Keratinocyte (primary cell): ENCODE measurements at regions not wholly inside any gene's neighbourhood (a gene's known extent, or its start where the extent isn't known, plus 50 kb on each side); places are given as distances from the start of the nearest gene placed in this dataset.

ENCODE experiments used
- DNase-seq: peaks from one replicate; pipeline ENCODE4 v3.0.0-alpha.2; 2011; ENCODE audit warnings: low read depth, missing footprints, low spot score
- FAIRE-seq: peaks from 2 replicates; lab custom pipeline; 2011; peaks lifted over from hg19 to GRCh38; lab: Jason Lieb, UNC
- H2AFZ ChIP-seq: 2 replicates; pipeline ENCODE4 v1.6.0; 2012; ENCODE audit warnings: low read length, control low read depth, inconsistent platforms; ENCODE audit not compliant: control insufficient read depth
- H3K27ac ChIP-seq: 2 replicates; pipeline ENCODE4 v1.5.1; 2011; ENCODE audit warnings: low read length; ENCODE audit not compliant: control insufficient read depth, insufficient read depth
- H3K27me3 ChIP-seq: 3 replicates; pipeline ENCODE4 v1.6.0; 2011; ENCODE audit warnings: low read length; ENCODE audit not compliant: control insufficient read depth, insufficient read depth; ENCODE audit errors: extremely low read depth
- H3K36me3 ChIP-seq, 2 experiments: 2 replicates in 1 of 2; 3 replicates in 1 of 2; pipeline ENCODE4 v1.5.1; 2011; ENCODE audit warnings: low read length in 2 of 2, mild to moderate bottlenecking in 1 of 2; ENCODE audit not compliant: control insufficient read depth in 2 of 2, insufficient read depth in 2 of 2; ENCODE audit errors: extremely low read depth in 1 of 2
- H3K4me1 ChIP-seq: 3 replicates; pipeline ENCODE4 v1.5.1; 2011; ENCODE audit warnings: low read length; ENCODE audit not compliant: control insufficient read depth, insufficient read depth; ENCODE audit errors: extremely low read depth
- H3K4me2 ChIP-seq: 3 replicates; pipeline ENCODE4 v1.6.0; 2011; ENCODE audit warnings: low read depth, low read length; ENCODE audit not compliant: control insufficient read depth, insufficient read depth; ENCODE audit errors: extremely low read depth
- H3K4me3 ChIP-seq, 3 experiments: fragments of 200-600 bp in 1 of 3; sonication (generic) in 1 of 3; 2 replicates in 2 of 3; 3 replicates in 1 of 3; pipeline ENCODE4 v1.5.1; 2011 to 2016; ENCODE audit warnings: low read length in 3 of 3, mild to moderate bottlenecking in 3 of 3, control low read depth in 2 of 3, inconsistent platforms in 1 of 3, low read depth in 1 of 3, mixed read lengths in 1 of 3, mixed run types in 1 of 3, moderate library complexity in 1 of 3; ENCODE audit not compliant: control insufficient read depth in 2 of 3, insufficient read depth in 2 of 3; ENCODE audit errors: extremely low read depth in 1 of 3
- H3K79me2 ChIP-seq: 2 replicates; pipeline ENCODE4 v1.6.0; 2012; ENCODE audit warnings: low read length; ENCODE audit not compliant: control insufficient read depth, insufficient read depth
- H3K9ac ChIP-seq: 3 replicates; pipeline ENCODE4 v1.6.0; 2011; ENCODE audit warnings: low read length; ENCODE audit not compliant: control insufficient read depth, insufficient read depth; ENCODE audit errors: extremely low read depth
- H3K9me1 ChIP-seq: 3 replicates; pipeline ENCODE4 v1.6.0; 2011; ENCODE audit warnings: low read length; ENCODE audit not compliant: control insufficient read depth, insufficient read depth; ENCODE audit errors: extremely low read depth
- H3K9me3 ChIP-seq: 2 replicates; pipeline ENCODE4 v1.5.1; 2012; ENCODE audit warnings: low read depth, low read length; ENCODE audit not compliant: control insufficient read depth
- H4K20me1 ChIP-seq: 3 replicates; pipeline ENCODE4 v1.6.0; 2011; ENCODE audit warnings: low read length; ENCODE audit not compliant: control insufficient read depth, insufficient read depth; ENCODE audit errors: extremely low read depth
- CTCF ChIP-seq, 3 experiments: IDR thresholded peaks in 1 of 3; conservative IDR thresholded peaks in 1 of 3; optimal IDR thresholded peaks in 1 of 3; 2 replicates in 2 of 3; 3 replicates in 1 of 3; pipeline versions ENCODE3 to v1.5.1; 2011; ENCODE audit warnings: low read length in 3 of 3, mild to moderate bottlenecking in 3 of 3, moderate library complexity in 2 of 3, control low read depth in 1 of 3, inconsistent platforms in 1 of 3; ENCODE audit not compliant: insufficient read depth in 2 of 3; ENCODE audit errors: extremely low read depth in 1 of 3
- EZH2 ChIP-seq: IDR thresholded peaks from one replicate; pipeline ENCODE4 v1.6.1; 2012; ENCODE audit warnings: inconsistent platforms, mild to moderate bottlenecking, low read length, moderate library complexity
- dilution Hi-C: fragments of 300-500 bp; cut with MboI; formaldehyde crosslinking; loops from one replicate; pipeline ENCODE4 v1.7.0; 2020; ENCODE audit warnings: low sequenced_read_pairs; ENCODE audit not compliant: extremely low pct_ligation_motif_present

GRCh38 chr22:48858856-48859255 is 968.8 kb downstream of the BRD1 start:
- no peak for DNase-seq
- dilution Hi-C loops = no loop called here
- H3K9ac ChIP-seq = no peak overlapping the region
- H2AFZ ChIP-seq = no peak overlapping the region
- H3K4me3 ChIP-seq = no peak overlapping the region
- H3K79me2 ChIP-seq = no peaks in the 10 kb centered on the region
- no peak for FAIRE-seq
- H3K27me3 ChIP-seq = no peaks in the 10 kb centered on the region
- no peaks in the 10 kb centered on the region for H3K9me1 ChIP-seq
- no peak overlapping the region for H3K4me2 ChIP-seq
- H3K9me3 ChIP-seq = peaks cover 16% of the 10 kb centered on the region
- no peaks in the 10 kb centered on the region for H3K4me1 ChIP-seq
- TF ChIP-seq EZH2 = no peak
- no peak for TF ChIP-seq CTCF (optimal IDR thresholded peaks at IDR 0.05 in 1 of 3, IDR thresholded peaks at IDR 0.05 in 1 of 3, conservative IDR thresholded peaks at IDR 0.05 in 1 of 3; ENCODE audit: extremely low read depth in 1 of 3, insufficient read depth in 2 of 3, low read length in 3 of 3)
- no peaks in the 10 kb centered on the region for H3K36me3 ChIP-seq
- no peak overlapping the region for H3K27ac ChIP-seq
- H4K20me1 ChIP-seq = no peaks in the 10 kb centered on the region

- Histone ChIP-seq H3K4me2 (no peak overlapping the region), H3K27me3 (no peaks in the 10 kb centered on the region), H3K9me3 (peaks cover 16% of the 10 kb centered on the region), H3K4me1 (no peaks in the 10 kb centered on the region), H3K36me3 (no peaks in the 10 kb centered on the region), H3K27ac (no peak overlapping the region), H3K9me1 (no peaks in the 10 kb centered on the region), H3K79me2 (no peaks in the 10 kb centered on the region), H4K20me1 (no peaks in the 10 kb centered on the region), H3K4me3 (no peak overlapping the region), H3K9ac (no peak overlapping the region), H2AFZ (no peak overlapping the region)
- TF ChIP-seq EZH2 (no peak), CTCF (optimal IDR thresholded peaks at IDR 0.05 in 1 of 3, IDR thresholded peaks at IDR 0.05 in 1 of 3, conservative IDR thresholded peaks at IDR 0.05 in 1 of 3; ENCODE audit: extremely low read depth in 1 of 3, insufficient read depth in 2 of 3, low read length in 3 of 3) (no peak)
- FAIRE-seq = no peak
- DNase-seq = no peak
- dilution Hi-C loops = no loop called here
Observed at GRCh38 chr22:48858121-48858520, 969.6 kb downstream of the BRD1 start.
